SU-DHL-6 (cell line): ENCODE measurements at regions not wholly inside any gene's neighbourhood (a gene's known extent, or its start where the extent isn't known, plus 50 kb on each side); places are given as distances from the start of the nearest gene placed in this dataset.

Experiments used
- CTCF ChIP-seq: fragments of 200-600 bp; sonication (generic); IDR thresholded peaks from one replicate; pipeline ENCODE4 v1.5.1; 2017; ENCODE audit warnings: antibody characterized with exemption, mild to moderate bottlenecking, low read length, moderate library complexity; ENCODE audit not compliant: insufficient read depth, poor library complexity, severe bottlenecking
- EZH2phosphoT487 ChIP-seq: fragments of 200-600 bp; sonication (generic), shearing (Covaris generic); conservative IDR thresholded peaks from 2 replicates; pipeline ENCODE4 v1.6.1; 2018; ENCODE audit warnings: mild to moderate bottlenecking, antibody characterized with exemption, low read length, moderate library complexity, mixed read lengths

DNA sequence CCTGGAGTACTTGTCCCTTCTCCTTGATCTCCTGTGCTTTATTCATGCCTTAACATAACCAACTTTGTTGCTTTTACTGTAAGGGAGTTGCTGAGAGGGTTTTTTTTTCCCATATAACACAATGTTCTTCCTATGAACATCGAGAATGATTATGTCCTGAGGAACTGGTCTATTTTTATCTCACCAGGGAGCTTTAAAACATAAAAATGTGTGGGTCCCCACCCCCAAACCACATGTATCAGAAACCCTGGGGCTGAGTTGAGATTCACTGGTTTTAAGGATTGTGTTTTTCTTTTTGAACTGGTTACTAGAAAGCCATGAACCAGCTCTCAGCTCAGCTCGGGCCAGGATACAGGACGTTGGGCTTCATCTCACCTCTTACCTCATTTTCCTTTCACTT, 118.5 kb upstream of the JAG1 start:
- TF ChIP-seq CTCF: no peak
- no peak for TF ChIP-seq EZH2phosphoT487
